ENCODE measurements at regions not wholly inside any gene's neighbourhood (a gene's known extent, or its start where the extent isn't known, plus 50 kb on each side); places are given as distances from the start of the nearest gene placed in this dataset.
"Not testable (repeated sequence)": the region's sequence is repeated elsewhere in the genome, so short reads cannot be mapped to it uniquely, and the experiment has no call there.

GRCh38 chr4:183374950-183375555, 52.8 kb upstream of the CLDN24 start:
- Histone ChIP-seq H3K27me3 (ENCODE audit: control insufficient read depth, insufficient read depth, low read length) (no peaks in the 10 kb centered on the region), H3K4me3 (ENCODE audit: low read depth, low read length) (no peak overlapping the region), H3K4me1 (ENCODE audit: control insufficient read depth, insufficient read depth, low read length) (no peaks in the 10 kb centered on the region), H3K9me3 (ENCODE audit: control insufficient read depth, insufficient read depth, low read depth, low read length) (peaks cover 30% of the 10 kb centered on the region), H3K27ac (ENCODE audit: low read depth, low read length) (no peak overlapping the region), H3K9ac (ENCODE audit: low read length) (no peak overlapping the region), H3K36me3 (ENCODE audit: control insufficient read depth, insufficient read depth, low read length) (no peaks in the 10 kb centered on the region)

DNA sequence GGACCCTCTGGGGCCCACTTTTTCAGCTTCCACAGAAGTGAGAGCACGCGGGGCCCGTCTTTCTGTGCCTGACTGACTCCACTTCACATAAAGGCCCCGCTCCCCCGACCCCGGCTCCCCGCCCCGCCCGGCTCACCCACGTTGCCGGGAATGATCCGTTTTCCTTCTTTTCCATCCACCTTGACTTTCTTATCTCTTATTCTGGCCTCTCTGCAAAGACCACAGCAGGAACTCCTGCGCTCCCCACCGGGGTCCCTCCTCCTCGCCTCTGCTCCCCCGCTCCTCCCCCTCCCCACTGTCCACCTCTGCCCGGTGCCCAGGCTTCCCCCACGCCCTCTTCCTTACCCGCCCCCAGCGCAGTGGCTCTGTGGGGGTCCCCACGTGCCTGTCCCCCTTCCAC, 54.2 kb upstream of the CLDN24 start:
- Histone ChIP-seq H3K4me1 (ENCODE audit: control insufficient read depth, insufficient read depth, low read length) (no peaks in the 10 kb centered on the region), H3K4me3 (ENCODE audit: low read depth, low read length) (no peak overlapping the region), H3K27me3 (ENCODE audit: control insufficient read depth, insufficient read depth, low read length) (no peaks in the 10 kb centered on the region), H3K9me3 (ENCODE audit: control insufficient read depth, insufficient read depth, low read depth, low read length) (peaks cover 41% of the 10 kb centered on the region), H3K27ac (ENCODE audit: low read depth, low read length) (no peak overlapping the region), H3K36me3 (ENCODE audit: control insufficient read depth, insufficient read depth, low read length) (no peaks in the 10 kb centered on the region), H3K9ac (ENCODE audit: low read length) (no peak overlapping the region)

DNA sequence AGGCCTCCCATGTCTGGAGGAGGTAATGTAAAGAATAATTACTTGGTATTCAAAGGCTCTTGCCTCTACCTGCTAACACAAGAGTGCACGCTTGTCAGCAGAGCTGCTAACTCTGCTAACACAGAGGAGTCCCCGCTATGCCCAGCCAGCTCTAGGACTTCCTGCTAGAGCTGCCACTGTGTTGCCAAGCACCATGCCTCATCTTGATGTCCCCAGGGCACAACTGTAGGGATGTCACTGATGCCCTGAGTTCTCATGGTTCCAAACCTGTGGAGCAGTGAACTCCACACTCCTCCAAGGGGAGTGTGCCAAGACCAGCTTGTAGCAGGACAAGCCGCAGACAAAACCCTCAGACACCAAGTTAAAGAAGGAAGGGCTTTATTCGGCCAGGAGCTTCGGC, 55.3 kb upstream of the CLDN24 start:
- no peaks in the 10 kb centered on the region for H3K4me1 ChIP-seq (ENCODE audit: control insufficient read depth, insufficient read depth, low read length)
- no peak overlapping the region for H3K27ac ChIP-seq (ENCODE audit: low read depth, low read length)
- no peak overlapping the region for H3K9ac ChIP-seq (ENCODE audit: low read length)
- H3K9me3 ChIP-seq (ENCODE audit: control insufficient read depth, insufficient read depth, low read depth, low read length), result peaks cover 41% of the 10 kb centered on the region
- H3K36me3 ChIP-seq (ENCODE audit: control insufficient read depth, insufficient read depth, low read length), result no peaks in the 10 kb centered on the region
- H3K4me3 ChIP-seq (ENCODE audit: low read depth, low read length), result no peak overlapping the region
- H3K27me3 ChIP-seq (ENCODE audit: control insufficient read depth, insufficient read depth, low read length), result no peaks in the 10 kb centered on the region

DNA sequence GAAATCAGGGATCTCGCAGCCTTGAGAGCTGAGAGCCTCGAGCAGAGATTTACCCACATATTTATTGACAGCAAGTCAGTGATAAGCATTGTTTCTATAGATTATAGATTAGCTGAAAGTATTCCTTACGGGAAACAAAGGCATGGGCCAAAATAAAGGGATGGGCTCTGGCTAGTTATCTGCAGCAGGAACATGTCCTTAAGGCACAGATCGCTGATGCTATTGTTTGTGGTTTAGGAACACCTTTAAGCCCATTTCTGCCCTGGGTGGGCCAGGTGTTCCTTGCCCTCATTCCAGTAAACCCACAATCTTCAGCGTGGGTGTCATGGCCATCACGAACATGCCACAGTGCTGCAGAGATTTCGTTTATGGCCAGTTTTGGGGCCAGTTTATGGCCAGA, 56.1 kb upstream of the CLDN24 start:
- H3K9me3 ChIP-seq (ENCODE audit: control insufficient read depth, insufficient read depth, low read depth, low read length), result peaks cover 38% of the 10 kb centered on the region
- not testable (repeated sequence) for H3K9ac ChIP-seq (ENCODE audit: low read length); H3K27me3 ChIP-seq (ENCODE audit: control insufficient read depth, insufficient read depth, low read length); H3K27ac ChIP-seq (ENCODE audit: low read depth, low read length); H3K4me3 ChIP-seq (ENCODE audit: low read depth, low read length); H3K4me1 ChIP-seq (ENCODE audit: control insufficient read depth, insufficient read depth, low read length); H3K36me3 ChIP-seq (ENCODE audit: control insufficient read depth, insufficient read depth, low read length)

- Histone ChIP-seq H3K36me3 (ENCODE audit: control insufficient read depth, insufficient read depth, low read length) (no peaks in the 10 kb centered on the region), H3K4me1 (ENCODE audit: control insufficient read depth, insufficient read depth, low read length) (no peaks in the 10 kb centered on the region), H3K9ac (ENCODE audit: low read length) (no peak overlapping the region), H3K27ac (ENCODE audit: low read depth, low read length) (no peak overlapping the region), H3K4me3 (ENCODE audit: low read depth, low read length) (no peak overlapping the region), H3K27me3 (ENCODE audit: control insufficient read depth, insufficient read depth, low read length) (no peaks in the 10 kb centered on the region), H3K9me3 (ENCODE audit: control insufficient read depth, insufficient read depth, low read depth, low read length) (peaks cover 59% of the 10 kb centered on the region)
Measured at GRCh38 chr4:183380901-183381300, 58.7 kb upstream of the CLDN24 start.

- H3K9ac ChIP-seq (ENCODE audit: low read length), result no peak overlapping the region
- H3K27ac ChIP-seq (ENCODE audit: low read depth, low read length), result no peak overlapping the region
- no peaks in the 10 kb centered on the region for H3K4me1 ChIP-seq (ENCODE audit: control insufficient read depth, insufficient read depth, low read length)
- H3K4me3 ChIP-seq (ENCODE audit: low read depth, low read length), result no peak overlapping the region
- no peaks in the 10 kb centered on the region for H3K27me3 ChIP-seq (ENCODE audit: control insufficient read depth, insufficient read depth, low read length)
- H3K36me3 ChIP-seq (ENCODE audit: control insufficient read depth, insufficient read depth, low read length), result no peaks in the 10 kb centered on the region
- H3K9me3 ChIP-seq (ENCODE audit: control insufficient read depth, insufficient read depth, low read depth, low read length), result peaks cover 43% of the 10 kb centered on the region
Measured at GRCh38 chr4:183383606-183384005, 60.8 kb upstream of the CDKN2AIP start.

DNA sequence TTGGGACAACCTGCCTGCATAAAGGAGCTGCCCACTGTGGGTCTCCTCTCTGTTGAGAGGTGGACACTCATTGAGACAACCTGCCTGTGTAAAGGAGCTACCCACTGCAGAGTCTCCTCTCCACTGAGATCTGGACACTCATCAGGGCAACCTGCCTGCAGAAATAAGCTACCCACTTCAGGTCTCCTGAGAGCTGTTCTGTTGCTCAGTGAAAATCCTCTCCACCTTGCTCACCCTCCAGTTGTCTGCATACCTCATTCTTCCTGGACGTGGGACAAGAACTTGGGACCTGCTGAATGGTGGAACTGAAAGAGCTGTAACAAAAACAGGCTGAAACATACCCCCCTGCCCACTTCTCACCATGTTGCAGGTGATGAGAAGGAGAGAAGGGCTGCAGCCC, 59.9 kb upstream of the CDKN2AIP start:
- Histone ChIP-seq H3K27me3 (ENCODE audit: control insufficient read depth, insufficient read depth, low read length) (no peaks in the 10 kb centered on the region), H3K9me3 (ENCODE audit: control insufficient read depth, insufficient read depth, low read depth, low read length) (peaks cover 37% of the 10 kb centered on the region), H3K9ac (ENCODE audit: low read length) (no peak overlapping the region), H3K36me3 (ENCODE audit: control insufficient read depth, insufficient read depth, low read length) (no peaks in the 10 kb centered on the region), H3K4me1 (ENCODE audit: control insufficient read depth, insufficient read depth, low read length) (no peaks in the 10 kb centered on the region), H3K4me3 (ENCODE audit: low read depth, low read length) (no peak overlapping the region), H3K27ac (ENCODE audit: low read depth, low read length) (no peak overlapping the region)

GRCh38 chr4:183384983-183385382, 59.5 kb upstream of the CDKN2AIP start:
- Histone ChIP-seq H3K4me1 (ENCODE audit: control insufficient read depth, insufficient read depth, low read length) (no peaks in the 10 kb centered on the region), H3K27ac (ENCODE audit: low read depth, low read length) (no peak overlapping the region), H3K9me3 (ENCODE audit: control insufficient read depth, insufficient read depth, low read depth, low read length) (peaks cover 35% of the 10 kb centered on the region), H3K4me3 (ENCODE audit: low read depth, low read length) (no peak overlapping the region), H3K27me3 (ENCODE audit: control insufficient read depth, insufficient read depth, low read length) (no peaks in the 10 kb centered on the region), H3K36me3 (ENCODE audit: control insufficient read depth, insufficient read depth, low read length) (no peaks in the 10 kb centered on the region), H3K9ac (ENCODE audit: low read length) (no peak overlapping the region)

GRCh38 chr4:183388021-183388420, 56.4 kb upstream of the CDKN2AIP start:
- no peaks in the 10 kb centered on the region for H3K4me1 ChIP-seq (ENCODE audit: control insufficient read depth, insufficient read depth, low read length)
- no peak overlapping the region for H3K27ac ChIP-seq (ENCODE audit: low read depth, low read length)
- no peaks in the 10 kb centered on the region for H3K27me3 ChIP-seq (ENCODE audit: control insufficient read depth, insufficient read depth, low read length)
- no peaks in the 10 kb centered on the region for H3K36me3 ChIP-seq (ENCODE audit: control insufficient read depth, insufficient read depth, low read length)
- peaks cover 24% of the 10 kb centered on the region for H3K9me3 ChIP-seq (ENCODE audit: control insufficient read depth, insufficient read depth, low read depth, low read length)
- H3K9ac ChIP-seq (ENCODE audit: low read length), result no peak overlapping the region
- no peak overlapping the region for H3K4me3 ChIP-seq (ENCODE audit: low read depth, low read length)

DNA sequence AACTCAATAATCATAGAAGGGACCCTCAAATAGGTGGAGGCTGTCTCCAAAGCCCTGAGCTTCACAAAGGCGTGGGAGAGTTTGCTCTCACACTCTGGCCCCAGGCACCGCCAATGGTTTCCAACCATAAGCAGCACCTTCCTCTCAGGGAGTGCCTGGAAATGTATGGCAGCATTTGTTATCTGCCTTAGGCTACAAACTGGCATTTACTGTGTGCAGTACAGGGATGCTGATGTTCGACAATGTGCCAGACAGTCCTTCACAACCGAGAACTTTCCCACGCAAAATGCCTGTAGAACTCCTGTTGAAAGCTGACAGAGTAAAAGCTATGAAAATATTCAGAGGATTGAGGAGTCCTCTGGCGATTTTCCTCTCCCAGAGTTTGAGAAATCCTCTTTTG, 55.7 kb upstream of the CDKN2AIP start:
- no peaks in the 10 kb centered on the region for H3K4me1 ChIP-seq (ENCODE audit: control insufficient read depth, insufficient read depth, low read length)
- H3K9me3 ChIP-seq (ENCODE audit: control insufficient read depth, insufficient read depth, low read depth, low read length), result peaks cover 17% of the 10 kb centered on the region
- no peaks in the 10 kb centered on the region for H3K36me3 ChIP-seq (ENCODE audit: control insufficient read depth, insufficient read depth, low read length)
- H3K9ac ChIP-seq (ENCODE audit: low read length), result no peak overlapping the region
- no peak overlapping the region for H3K27ac ChIP-seq (ENCODE audit: low read depth, low read length)
- H3K27me3 ChIP-seq (ENCODE audit: control insufficient read depth, insufficient read depth, low read length), result no peaks in the 10 kb centered on the region
- H3K4me3 ChIP-seq (ENCODE audit: low read depth, low read length), result no peak overlapping the region

DNA sequence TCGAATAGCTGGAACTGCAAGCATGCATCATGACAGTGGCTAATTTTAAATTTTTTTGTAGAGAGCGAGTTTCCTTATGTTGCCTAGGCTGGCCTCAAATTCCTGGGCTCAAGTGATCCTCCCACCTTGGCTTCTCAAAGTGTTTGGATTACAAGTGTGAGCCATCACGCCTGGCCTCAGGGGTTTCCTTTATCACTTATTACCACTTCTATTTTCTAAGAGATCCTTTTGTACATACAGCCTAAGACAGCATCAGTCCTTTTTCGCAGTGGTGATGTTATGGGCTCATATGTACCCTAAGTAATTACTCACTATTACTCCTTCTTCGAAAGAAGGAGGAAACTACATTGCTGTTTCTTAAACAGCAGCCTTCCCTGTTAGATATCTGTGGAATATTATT, 54.1 kb upstream of the CDKN2AIP start:
- Histone ChIP-seq H3K4me1 (ENCODE audit: control insufficient read depth, insufficient read depth, low read length) (no peaks in the 10 kb centered on the region), H3K36me3 (ENCODE audit: control insufficient read depth, insufficient read depth, low read length) (no peaks in the 10 kb centered on the region), H3K4me3 (ENCODE audit: low read depth, low read length) (no peak overlapping the region), H3K27me3 (ENCODE audit: control insufficient read depth, insufficient read depth, low read length) (no peaks in the 10 kb centered on the region), H3K27ac (ENCODE audit: low read depth, low read length) (no peak overlapping the region), H3K9ac (ENCODE audit: low read length) (no peak overlapping the region), H3K9me3 (ENCODE audit: control insufficient read depth, insufficient read depth, low read depth, low read length) (peaks cover under 1% of the 10 kb centered on the region)

- no peaks in the 10 kb centered on the region for H3K4me1 ChIP-seq (ENCODE audit: control insufficient read depth, insufficient read depth, low read length)
- no peaks in the 10 kb centered on the region for H3K36me3 ChIP-seq (ENCODE audit: control insufficient read depth, insufficient read depth, low read length)
- H3K9ac ChIP-seq (ENCODE audit: low read length), result no peak overlapping the region
- H3K9me3 ChIP-seq (ENCODE audit: control insufficient read depth, insufficient read depth, low read depth, low read length), result no peaks in the 10 kb centered on the region
- no peaks in the 10 kb centered on the region for H3K27me3 ChIP-seq (ENCODE audit: control insufficient read depth, insufficient read depth, low read length)
- no peak overlapping the region for H3K4me3 ChIP-seq (ENCODE audit: low read depth, low read length)
- no peak overlapping the region for H3K27ac ChIP-seq (ENCODE audit: low read depth, low read length)
Measured at GRCh38 chr4:183391204-183391603, 53.2 kb upstream of the CDKN2AIP start.
